Cardiac fibroblast (primary cell): ENCODE measurements at regions not wholly inside any gene's neighbourhood (a gene's known extent, or its start where the extent isn't known, plus 50 kb on each side); places are given as distances from the start of the nearest gene placed in this dataset.

ENCODE experiments used
- DNase-seq, 2 donors: peaks; one replicate each; pipeline versions ENCODE4 v3.0.0 to v3.0.0-alpha.2; 2010; ENCODE audit warnings: low read depth in 2 of 2
- H3K4me3 ChIP-seq, 2 donors: replicated peaks in 1 of 2; 1 replicate in 1 of 2; 2 replicates in 1 of 2; pipeline ENCODE4 v1.5.1; 2011; ENCODE audit warnings: low read depth in 2 of 2, low read length in 2 of 2, mild to moderate bottlenecking in 2 of 2, moderate library complexity in 1 of 2
- CTCF ChIP-seq: IDR thresholded peaks from one replicate; pipeline ENCODE4 v1.5.1; 2011; ENCODE audit warnings: low read depth, mild to moderate bottlenecking, low read length, inconsistent platforms

GRCh38 chr9:81759680-81760215 lies 70.4 kb upstream of the TLE1 start:
- TF ChIP-seq CTCF, result no peak
- peak; percentile 81 to 98 for DNase-seq
- H3K4me3 ChIP-seq, result no peak overlapping the region

GRCh38 chr9:81767921-81768320 lies 78.6 kb upstream of the TLE1 start:
- H3K4me3 ChIP-seq, result no peak overlapping the region
- DNase-seq, result no peak
- no peak for TF ChIP-seq CTCF

DNA sequence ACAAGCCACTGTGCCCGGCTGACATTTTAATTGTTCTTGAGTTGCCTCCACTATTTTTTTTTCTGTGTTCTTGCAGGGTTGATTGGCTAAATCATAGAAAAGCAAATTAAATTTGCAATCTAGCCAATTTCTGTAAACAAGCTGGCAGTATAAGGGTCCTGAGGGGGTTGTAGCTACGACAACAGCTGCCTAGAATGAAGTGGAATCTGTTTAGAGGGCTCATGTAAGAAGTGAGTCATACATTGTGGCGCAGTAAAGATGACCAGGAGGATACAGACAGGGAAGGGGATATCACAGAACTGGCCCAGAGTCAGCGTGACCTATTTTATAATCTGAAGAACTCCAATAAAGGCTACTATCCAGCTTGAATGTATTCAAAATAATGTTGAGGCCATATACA lies 82.2 kb upstream of the TLE1 start:
- no peak overlapping the region for H3K4me3 ChIP-seq
- DNase-seq, result peak; percentile 46 to 62
- TF ChIP-seq CTCF, result no peak

DNA sequence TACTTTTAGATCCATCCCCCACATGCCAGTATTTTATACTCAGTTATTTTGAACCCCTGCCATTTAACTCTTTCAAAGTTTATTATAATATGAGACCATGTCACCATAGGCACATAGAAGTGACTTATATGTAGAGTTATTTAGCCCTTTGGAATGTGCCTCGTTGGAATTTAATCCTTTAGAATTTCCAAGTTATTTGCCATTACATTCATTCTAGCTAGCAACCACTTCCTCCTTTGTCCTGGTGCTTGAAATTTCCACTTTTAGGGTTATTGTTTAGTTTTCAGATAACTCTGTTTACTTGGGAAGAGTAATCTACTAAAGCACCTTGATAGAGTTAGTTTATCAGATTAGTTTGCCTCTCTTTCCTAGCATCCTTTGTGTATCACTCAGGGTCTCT lies 82.8 kb upstream of the TLE1 start:
- TF ChIP-seq CTCF, result no peak
- H3K4me3 ChIP-seq, result no peak overlapping the region
- peak; percentile 13 to 34 for DNase-seq

GRCh38 chr9:81776390-81776789 lies 87.0 kb upstream of the TLE1 start:
- no peak for TF ChIP-seq CTCF
- peak in 1 of 2 donors; percentile 15 for DNase-seq
- no peak overlapping the region for H3K4me3 ChIP-seq

DNA sequence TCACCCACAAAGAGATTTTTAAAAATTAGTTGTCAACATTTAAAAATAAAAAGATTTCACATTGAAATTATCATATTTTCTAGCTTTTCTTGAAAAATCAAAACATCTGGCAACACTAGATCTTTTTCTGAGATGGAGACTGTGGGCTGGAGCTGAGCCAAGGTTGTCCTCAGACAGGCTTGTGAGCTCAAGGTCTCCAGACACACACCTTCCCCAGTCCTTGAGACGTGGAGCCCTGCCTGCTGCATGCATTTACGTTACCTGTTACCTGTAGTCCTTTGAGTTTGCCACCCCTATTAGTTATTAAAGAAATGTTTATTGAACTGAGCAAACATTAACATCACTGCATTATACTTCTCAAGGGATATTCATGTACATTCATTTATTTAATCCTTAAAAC lies 87.5 kb upstream of the TLE1 start:
- no peak overlapping the region for H3K4me3 ChIP-seq
- TF ChIP-seq CTCF, result no peak
- no peak for DNase-seq

DNA sequence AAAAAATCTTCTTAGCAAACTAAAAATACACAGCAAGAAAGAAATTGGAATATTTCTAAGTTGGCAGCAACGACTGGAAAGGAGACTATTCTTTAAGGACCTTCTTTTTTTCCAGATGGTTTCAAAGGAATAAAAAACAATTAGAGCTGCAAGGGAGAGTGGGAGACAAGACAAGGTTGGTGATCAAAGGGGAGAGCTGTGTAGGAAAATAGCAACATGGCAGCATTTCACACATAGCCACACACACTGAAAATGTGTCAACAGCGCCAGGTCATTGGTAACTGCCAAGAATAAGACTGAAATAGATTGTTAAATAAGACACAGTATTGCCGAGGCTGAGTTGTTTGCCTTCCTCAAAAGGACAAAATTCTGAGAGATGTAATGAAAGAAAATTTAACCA lies 88.1 kb upstream of the TLE1 start:
- no peak for TF ChIP-seq CTCF
- H3K4me3 ChIP-seq, result no peak overlapping the region
- no peak for DNase-seq
